HepG2 (cell line): ENCODE measurements at regions not wholly inside any gene's neighbourhood (a gene's known extent, or its start where the extent isn't known, plus 50 kb on each side); places are given as distances from the start of the nearest gene placed in this dataset.

Experiments used
- EZH2 ChIP-seq: conservative IDR thresholded peaks from 2 replicates; pipeline ENCODE4 v1.6.1; 2012; ENCODE audit warnings: mild to moderate bottlenecking, low read depth, low read length, moderate library complexity
- PHB2 ChIP-seq: fragments of 450-650 bp; IDR thresholded peaks from 2 replicates; pipeline ENCODE4 v1.6.1; 2018; ENCODE audit not compliant: partially characterized antibody
- PLRG1 ChIP-seq: fragments of 450-650 bp; conservative IDR thresholded peaks from 2 replicates; pipeline ENCODE4 v1.6.1; 2016
- SMARCC2 ChIP-seq: fragments of 450-650 bp; IDR thresholded peaks from 2 replicates; pipeline ENCODE4 v1.6.1; 2017; ENCODE audit warnings: antibody characterized with exemption, mild to moderate bottlenecking
- ZBTB33 ChIP-seq: sonication (generic); formaldehyde crosslinking; IDR thresholded peaks from 2 replicates; pipeline ENCODE4 v1.4.0; 2020; ENCODE audit warnings: missing genetic modification reagents
- ZNF24 ChIP-seq: fragments of 450-650 bp; IDR thresholded peaks from 2 replicates; pipeline ENCODE4 v1.6.1; 2017; ENCODE audit warnings: antibody characterized with exemption, mild to moderate bottlenecking

GRCh38 chr4:85243857-85244256 is 231.1 kb upstream of the ARHGAP24 start:
- TF ChIP-seq PHB2 (no peak), SMARCC2 (no peak), ZBTB33 (no peak), ZNF24 (no peak), EZH2 (no peak), PLRG1 (no peak)
